NCI-H2171 treated with DMSO at 0.1 percent for 48 hours (cell line): ENCODE measurements at regions not wholly inside any gene's neighbourhood (a gene's known extent, or its start where the extent isn't known, plus 50 kb on each side); places are given as distances from the start of the nearest gene placed in this dataset.
"Not testable (repeated sequence)": the region's sequence is repeated elsewhere in the genome, so short reads cannot be mapped to it uniquely, and the experiment has no call there.

ENCODE experiments used
- DNase-seq: peaks from one replicate; lab custom pipeline; 2025; lab: John Stamatoyannopoulos, UW

- DNase-seq, result no peak
Measured at GRCh38 chr14:85075694-85076476, 454.1 kb upstream of the FLRT2 start.

GRCh38 chr14:85077716-85078115, 452.2 kb upstream of the FLRT2 start:
- DNase-seq, result not testable (repeated sequence)

- DNase-seq, result peak; percentile 74
Measured at GRCh38 chr14:85079842-85080730, 449.9 kb upstream of the FLRT2 start.

- no peak for DNase-seq
Measured at GRCh38 chr14:85084344-85084743, 445.6 kb upstream of the FLRT2 start.

- DNase-seq, result no peak
Measured at GRCh38 chr14:85085981-85086380, 444.0 kb upstream of the FLRT2 start.

GRCh38 chr14:85087201-85087600, 442.7 kb upstream of the FLRT2 start:
- no peak for DNase-seq

GRCh38 chr14:85088192-85088591, 441.8 kb upstream of the FLRT2 start:
- DNase-seq, result no peak

GRCh38 chr14:85090681-85091080, 439.3 kb upstream of the FLRT2 start:
- DNase-seq, result no peak

GRCh38 chr14:85093631-85094330, 436.2 kb upstream of the FLRT2 start:
- DNase-seq, result no peak

- DNase-seq, result no peak
Measured at GRCh38 chr14:85102591-85102990, 427.4 kb upstream of the FLRT2 start.

- no peak for DNase-seq
Measured at GRCh38 chr14:85106506-85106905, 423.4 kb upstream of the FLRT2 start.

GRCh38 chr14:85112762-85113161, 417.2 kb upstream of the FLRT2 start:
- no peak for DNase-seq

- DNase-seq, result no peak
Measured at GRCh38 chr14:85115921-85116320, 414.0 kb upstream of the FLRT2 start.

GRCh38 chr14:85118274-85118673, 411.7 kb upstream of the FLRT2 start:
- DNase-seq, result no peak

- DNase-seq, result no peak
Measured at GRCh38 chr14:85122690-85123089, 407.3 kb upstream of the FLRT2 start.

- DNase-seq, result no peak
Measured at GRCh38 chr14:85123755-85124154, 406.2 kb upstream of the FLRT2 start.

- no peak for DNase-seq
Measured at GRCh38 chr14:85124631-85125290, 405.2 kb upstream of the FLRT2 start.

- no peak for DNase-seq
Measured at GRCh38 chr14:85125291-85125670, 404.7 kb upstream of the FLRT2 start.

- no peak for DNase-seq
Measured at GRCh38 chr14:85129921-85130320, 400.0 kb upstream of the FLRT2 start.

GRCh38 chr14:85131226-85131922, 398.6 kb upstream of the FLRT2 start:
- peak; percentile 65 for DNase-seq

GRCh38 chr14:85142982-85143381, 387.0 kb upstream of the FLRT2 start:
- DNase-seq, result no peak
